GM12878 (cell line): ENCODE measurements at regions not wholly inside any gene's neighbourhood (a gene's known extent, or its start where the extent isn't known, plus 50 kb on each side); places are given as distances from the start of the nearest gene placed in this dataset.

Source experiments
- POLR2AphosphoS5 ChIP-seq: IDR thresholded peaks from 2 replicates; pipeline ENCODE4 v1.6.1; 2011; ENCODE audit warnings: mild to moderate bottlenecking, low read length, inconsistent platforms
- TF ChIP-seq, protein P1 (sequence below), 3 experiments: IDR thresholded peaks in 2 of 3; conservative IDR thresholded peaks in 1 of 3; 2 replicates each; pipeline ENCODE4 v1.5.1; 2011; ENCODE audit warnings: low read depth in 3 of 3, low read length in 3 of 3, mild to moderate bottlenecking in 3 of 3, control low read depth in 2 of 3, moderate library complexity in 2 of 3, inconsistent platforms in 1 of 3, mixed read lengths in 1 of 3; ENCODE audit not compliant: control insufficient read depth in 2 of 3, insufficient read depth in 1 of 3; ENCODE audit errors: extremely low read depth in 1 of 3
- TF ChIP-seq, protein P2 (sequence below): IDR thresholded peaks from 2 replicates; pipeline ENCODE4 v1.6.1; 2011; ENCODE audit warnings: low read depth, mild to moderate bottlenecking, low read length, moderate library complexity, borderline replicate concordance; ENCODE audit errors: extremely low read depth
- TF ChIP-seq, protein P3 (sequence below): fragments of 150-350 bp; IDR thresholded peaks from 2 replicates; pipeline ENCODE4 v1.6.1; 2014; ENCODE audit warnings: mild to moderate bottlenecking, low read depth, low read length

DNA sequence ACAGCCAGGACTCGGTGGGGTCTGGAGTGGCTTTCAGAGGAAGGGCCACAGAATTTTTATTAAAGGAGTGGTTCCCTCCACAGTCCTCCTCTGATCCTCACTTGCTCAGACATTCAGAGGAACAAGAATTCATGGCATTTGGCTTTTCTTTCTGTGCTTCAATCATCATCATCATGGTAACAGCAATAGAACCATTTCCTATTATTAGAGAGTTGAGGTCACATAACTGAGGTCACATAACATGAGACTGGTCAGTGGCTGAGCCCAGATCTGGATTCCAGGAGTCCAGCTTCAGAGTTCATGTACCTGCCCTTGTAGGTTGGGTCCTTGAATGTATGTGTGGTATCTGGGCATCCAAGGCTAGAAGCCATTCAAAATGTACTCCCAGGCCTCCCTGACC lies 177.3 kb upstream of the GRB10 start:
- TF ChIP-seq, protein P1, sequence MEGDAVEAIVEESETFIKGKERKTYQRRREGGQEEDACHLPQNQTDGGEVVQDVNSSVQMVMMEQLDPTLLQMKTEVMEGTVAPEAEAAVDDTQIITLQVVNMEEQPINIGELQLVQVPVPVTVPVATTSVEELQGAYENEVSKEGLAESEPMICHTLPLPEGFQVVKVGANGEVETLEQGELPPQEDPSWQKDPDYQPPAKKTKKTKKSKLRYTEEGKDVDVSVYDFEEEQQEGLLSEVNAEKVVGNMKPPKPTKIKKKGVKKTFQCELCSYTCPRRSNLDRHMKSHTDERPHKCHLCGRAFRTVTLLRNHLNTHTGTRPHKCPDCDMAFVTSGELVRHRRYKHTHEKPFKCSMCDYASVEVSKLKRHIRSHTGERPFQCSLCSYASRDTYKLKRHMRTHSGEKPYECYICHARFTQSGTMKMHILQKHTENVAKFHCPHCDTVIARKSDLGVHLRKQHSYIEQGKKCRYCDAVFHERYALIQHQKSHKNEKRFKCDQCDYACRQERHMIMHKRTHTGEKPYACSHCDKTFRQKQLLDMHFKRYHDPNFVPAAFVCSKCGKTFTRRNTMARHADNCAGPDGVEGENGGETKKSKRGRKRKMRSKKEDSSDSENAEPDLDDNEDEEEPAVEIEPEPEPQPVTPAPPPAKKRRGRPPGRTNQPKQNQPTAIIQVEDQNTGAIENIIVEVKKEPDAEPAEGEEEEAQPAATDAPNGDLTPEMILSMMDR (IDR thresholded peaks at IDR 0.05 in 2 of 3, conservative IDR thresholded peaks at IDR 0.05 in 1 of 3; ENCODE audit: control insufficient read depth in 2 of 3, extremely low read depth in 1 of 3, insufficient read depth in 1 of 3, low read depth in 3 of 3, low read length in 3 of 3) = no peak
- no peak for TF ChIP-seq POLR2AphosphoS5
- TF ChIP-seq, protein P2, sequence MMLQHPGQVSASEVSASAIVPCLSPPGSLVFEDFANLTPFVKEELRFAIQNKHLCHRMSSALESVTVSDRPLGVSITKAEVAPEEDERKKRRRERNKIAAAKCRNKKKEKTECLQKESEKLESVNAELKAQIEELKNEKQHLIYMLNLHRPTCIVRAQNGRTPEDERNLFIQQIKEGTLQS = no peak
- TF ChIP-seq, protein P3, sequence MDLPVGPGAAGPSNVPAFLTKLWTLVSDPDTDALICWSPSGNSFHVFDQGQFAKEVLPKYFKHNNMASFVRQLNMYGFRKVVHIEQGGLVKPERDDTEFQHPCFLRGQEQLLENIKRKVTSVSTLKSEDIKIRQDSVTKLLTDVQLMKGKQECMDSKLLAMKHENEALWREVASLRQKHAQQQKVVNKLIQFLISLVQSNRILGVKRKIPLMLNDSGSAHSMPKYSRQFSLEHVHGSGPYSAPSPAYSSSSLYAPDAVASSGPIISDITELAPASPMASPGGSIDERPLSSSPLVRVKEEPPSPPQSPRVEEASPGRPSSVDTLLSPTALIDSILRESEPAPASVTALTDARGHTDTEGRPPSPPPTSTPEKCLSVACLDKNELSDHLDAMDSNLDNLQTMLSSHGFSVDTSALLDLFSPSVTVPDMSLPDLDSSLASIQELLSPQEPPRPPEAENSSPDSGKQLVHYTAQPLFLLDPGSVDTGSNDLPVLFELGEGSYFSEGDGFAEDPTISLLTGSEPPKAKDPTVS = no peak
